Activated CD4-positive, CD25-positive, alpha-beta regulatory T cell (primary cell): ENCODE measurements at regions not wholly inside any gene's neighbourhood (a gene's known extent, or its start where the extent isn't known, plus 50 kb on each side); places are given as distances from the start of the nearest gene placed in this dataset.
"Not testable (repeated sequence)": the region's sequence is repeated elsewhere in the genome, so short reads cannot be mapped to it uniquely, and the experiment has no call there.

ENCODE experiments used
- DNase-seq, 4 experiments: peaks; one replicate each; lab custom pipeline; 2025; lab: John Stamatoyannopoulos, UW

GRCh38 chr16:85441189-85441889, 171.8 kb upstream of the GSE1 start:
- DNase-seq: no peak

- DNase-seq: no peak
Measured at GRCh38 chr16:85441890-85442670, 171.0 kb upstream of the GSE1 start.

GRCh38 chr16:85443116-85443515, 170.0 kb upstream of the GSE1 start:
- no peak for DNase-seq

- DNase-seq: no peak
Measured at GRCh38 chr16:85443531-85443930, 169.6 kb upstream of the GSE1 start.

- DNase-seq: no peak
Measured at GRCh38 chr16:85445064-85445778, 167.9 kb upstream of the GSE1 start.

GRCh38 chr16:85445779-85446222, 167.3 kb upstream of the GSE1 start:
- DNase-seq: no peak

- no peak for DNase-seq
Measured at GRCh38 chr16:85446951-85447692, 166.0 kb upstream of the GSE1 start.

GRCh38 chr16:85447693-85448313, 165.3 kb upstream of the GSE1 start:
- no peak for DNase-seq

GRCh38 chr16:85448557-85449190, 164.4 kb upstream of the GSE1 start:
- DNase-seq: peak in 2 of 4 experiments; percentile 12 to 30

- DNase-seq: no peak
Measured at GRCh38 chr16:85449191-85449884, 163.8 kb upstream of the GSE1 start.

- no peak for DNase-seq
Measured at GRCh38 chr16:85449885-85450245, 163.3 kb upstream of the GSE1 start.

GRCh38 chr16:85451142-85451541, 162.0 kb upstream of the GSE1 start:
- not testable (repeated sequence) for DNase-seq

- no peak for DNase-seq
Measured at GRCh38 chr16:85451641-85452363, 161.3 kb upstream of the GSE1 start.

- no peak for DNase-seq
Measured at GRCh38 chr16:85452364-85453193, 160.5 kb upstream of the GSE1 start.

GRCh38 chr16:85453194-85453678, 159.9 kb upstream of the GSE1 start:
- DNase-seq: no peak

- DNase-seq: no peak
Measured at GRCh38 chr16:85453703-85454102, 159.4 kb upstream of the GSE1 start.

- DNase-seq: no peak
Measured at GRCh38 chr16:85454171-85454872, 158.8 kb upstream of the GSE1 start.

GRCh38 chr16:85455534-85455933, 157.6 kb upstream of the GSE1 start:
- DNase-seq: no peak
